ENCODE measurements at regions not wholly inside any gene's neighbourhood (a gene's known extent, or its start where the extent isn't known, plus 50 kb on each side); places are given as distances from the start of the nearest gene placed in this dataset.

DNA sequence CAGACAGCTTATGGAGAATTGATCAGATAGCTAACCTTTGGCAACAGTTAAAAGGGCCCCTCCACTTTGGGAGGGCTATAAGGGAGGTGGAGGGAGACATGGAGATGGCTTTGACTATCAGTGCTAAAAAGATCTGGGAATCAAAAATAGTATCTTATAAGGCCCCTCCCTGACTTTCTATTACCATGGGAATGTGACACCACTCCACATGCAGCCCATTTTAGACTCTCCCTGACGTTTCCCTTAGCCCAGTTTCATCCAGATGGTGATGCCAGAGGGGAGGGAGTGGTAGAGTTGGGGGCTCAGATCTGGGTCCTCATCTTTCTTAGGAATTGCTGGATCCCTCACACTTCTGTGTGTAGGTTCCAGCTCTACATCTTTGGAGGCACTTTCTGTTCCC lies 200.0 kb upstream of the DTNBP1 start:
- no peaks in the 10 kb centered on the region for H3K36me3 ChIP-seq (ENCODE audit: low read depth, low read length)
- ATAC-seq (no peak), DNase-seq (no peak)
- peaks cover 12% of the 10 kb centered on the region for H3K27me3 ChIP-seq (ENCODE audit: low read length)
- intact Hi-C loops (cut with micrococcal nuclease), result no loop called here
- no peaks in the 10 kb centered on the region for H4K20me1 ChIP-seq (ENCODE audit: low read length)
- TF ChIP-seq, protein P1, sequence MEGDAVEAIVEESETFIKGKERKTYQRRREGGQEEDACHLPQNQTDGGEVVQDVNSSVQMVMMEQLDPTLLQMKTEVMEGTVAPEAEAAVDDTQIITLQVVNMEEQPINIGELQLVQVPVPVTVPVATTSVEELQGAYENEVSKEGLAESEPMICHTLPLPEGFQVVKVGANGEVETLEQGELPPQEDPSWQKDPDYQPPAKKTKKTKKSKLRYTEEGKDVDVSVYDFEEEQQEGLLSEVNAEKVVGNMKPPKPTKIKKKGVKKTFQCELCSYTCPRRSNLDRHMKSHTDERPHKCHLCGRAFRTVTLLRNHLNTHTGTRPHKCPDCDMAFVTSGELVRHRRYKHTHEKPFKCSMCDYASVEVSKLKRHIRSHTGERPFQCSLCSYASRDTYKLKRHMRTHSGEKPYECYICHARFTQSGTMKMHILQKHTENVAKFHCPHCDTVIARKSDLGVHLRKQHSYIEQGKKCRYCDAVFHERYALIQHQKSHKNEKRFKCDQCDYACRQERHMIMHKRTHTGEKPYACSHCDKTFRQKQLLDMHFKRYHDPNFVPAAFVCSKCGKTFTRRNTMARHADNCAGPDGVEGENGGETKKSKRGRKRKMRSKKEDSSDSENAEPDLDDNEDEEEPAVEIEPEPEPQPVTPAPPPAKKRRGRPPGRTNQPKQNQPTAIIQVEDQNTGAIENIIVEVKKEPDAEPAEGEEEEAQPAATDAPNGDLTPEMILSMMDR (conservative IDR thresholded peaks at IDR 0.05; ENCODE audit: low read depth, low read length), result no peak
- TF ChIP-seq EZH2 (IDR thresholded peaks at IDR 0.05; ENCODE audit: low read length, unreplicated experiment) (no peak), EZH2phosphoT487 (IDR thresholded peaks at IDR 0.05; ENCODE audit: borderline replicate concordance, low read length) (no peak)
- POLR2A ChIA-PET (ENCODE audit: unreplicated experiment), result no interaction called here
- BruUV-seq (replicated peaks), result no TSS peak
- H3K9me3 ChIP-seq (ENCODE audit: low read length), result no peaks in the 10 kb centered on the region
- no peak overlapping the region for H3K9ac ChIP-seq (ENCODE audit: low read length)
- no peak overlapping the region for H3K4me3 ChIP-seq (ENCODE audit: low read length)
- no peak overlapping the region for H3K27ac ChIP-seq (ENCODE audit: low read length)
- CTCF ChIA-PET, result no interaction called here
- no peaks in the 10 kb centered on the region for H3K79me2 ChIP-seq (ENCODE audit: low read length)
- no peak overlapping the region for H2AFZ ChIP-seq (ENCODE audit: low read length)
- no peak overlapping the region for H3K4me2 ChIP-seq (ENCODE audit: low read length)
- H3K9me2 ChIP-seq (replicated peaks; ENCODE audit: low read length), result no peaks in the 10 kb centered on the region
- H3F3A ChIP-seq (ENCODE audit: low read length, unreplicated experiment), result no peaks in the 10 kb centered on the region
- no peaks in the 10 kb centered on the region for H3K4me1 ChIP-seq (ENCODE audit: insufficient read depth, low read length)

DNA sequence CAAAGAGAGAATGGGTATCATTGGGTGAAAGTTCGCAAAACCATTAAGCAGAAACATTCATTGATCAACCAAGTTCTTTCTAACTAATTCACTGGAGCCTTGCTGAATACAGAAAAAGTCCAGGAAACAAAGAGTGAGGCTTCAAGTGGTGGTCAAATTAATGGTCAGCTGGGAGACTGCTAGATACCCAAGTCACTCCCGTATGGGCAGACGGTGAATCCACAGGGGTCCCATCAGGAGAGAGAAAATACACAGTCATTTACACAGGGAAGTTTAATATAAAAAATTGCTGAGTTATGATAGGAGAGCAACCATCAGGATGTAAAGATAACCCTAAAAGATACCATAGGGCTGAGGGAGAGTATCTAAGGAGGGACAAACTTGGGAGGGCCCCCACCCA lies 198.7 kb upstream of the DTNBP1 start:
- H3K36me3 ChIP-seq (ENCODE audit: low read depth, low read length), result no peaks in the 10 kb centered on the region
- no TSS peak for BruUV-seq (replicated peaks)
- no peaks in the 10 kb centered on the region for H3K9me3 ChIP-seq (ENCODE audit: low read length)
- H2AFZ ChIP-seq (ENCODE audit: low read length), result no peak overlapping the region
- ATAC-seq (no peak), DNase-seq (no peak)
- no peaks in the 10 kb centered on the region for H3F3A ChIP-seq (ENCODE audit: low read length, unreplicated experiment)
- no peaks in the 10 kb centered on the region for H3K4me1 ChIP-seq (ENCODE audit: insufficient read depth, low read length)
- CTCF ChIA-PET, result no interaction called here
- H3K27me3 ChIP-seq (ENCODE audit: low read length), result peaks cover 12% of the 10 kb centered on the region
- TF ChIP-seq, protein P1 (conservative IDR thresholded peaks at IDR 0.05; ENCODE audit: low read depth, low read length), result no peak
- TF ChIP-seq EZH2 (IDR thresholded peaks at IDR 0.05; ENCODE audit: low read length, unreplicated experiment) (no peak), EZH2phosphoT487 (IDR thresholded peaks at IDR 0.05; ENCODE audit: borderline replicate concordance, low read length) (no peak)
- no peaks in the 10 kb centered on the region for H3K9me2 ChIP-seq (replicated peaks; ENCODE audit: low read length)
- H3K4me3 ChIP-seq (ENCODE audit: low read length), result no peak overlapping the region
- no peak overlapping the region for H3K27ac ChIP-seq (ENCODE audit: low read length)
- intact Hi-C loops (cut with micrococcal nuclease), result no loop called here
- H3K4me2 ChIP-seq (ENCODE audit: low read length), result no peak overlapping the region
- no peak overlapping the region for H3K9ac ChIP-seq (ENCODE audit: low read length)
- H4K20me1 ChIP-seq (ENCODE audit: low read length), result no peaks in the 10 kb centered on the region
- POLR2A ChIA-PET (ENCODE audit: unreplicated experiment), result no interaction called here
- no peaks in the 10 kb centered on the region for H3K79me2 ChIP-seq (ENCODE audit: low read length)

DNA sequence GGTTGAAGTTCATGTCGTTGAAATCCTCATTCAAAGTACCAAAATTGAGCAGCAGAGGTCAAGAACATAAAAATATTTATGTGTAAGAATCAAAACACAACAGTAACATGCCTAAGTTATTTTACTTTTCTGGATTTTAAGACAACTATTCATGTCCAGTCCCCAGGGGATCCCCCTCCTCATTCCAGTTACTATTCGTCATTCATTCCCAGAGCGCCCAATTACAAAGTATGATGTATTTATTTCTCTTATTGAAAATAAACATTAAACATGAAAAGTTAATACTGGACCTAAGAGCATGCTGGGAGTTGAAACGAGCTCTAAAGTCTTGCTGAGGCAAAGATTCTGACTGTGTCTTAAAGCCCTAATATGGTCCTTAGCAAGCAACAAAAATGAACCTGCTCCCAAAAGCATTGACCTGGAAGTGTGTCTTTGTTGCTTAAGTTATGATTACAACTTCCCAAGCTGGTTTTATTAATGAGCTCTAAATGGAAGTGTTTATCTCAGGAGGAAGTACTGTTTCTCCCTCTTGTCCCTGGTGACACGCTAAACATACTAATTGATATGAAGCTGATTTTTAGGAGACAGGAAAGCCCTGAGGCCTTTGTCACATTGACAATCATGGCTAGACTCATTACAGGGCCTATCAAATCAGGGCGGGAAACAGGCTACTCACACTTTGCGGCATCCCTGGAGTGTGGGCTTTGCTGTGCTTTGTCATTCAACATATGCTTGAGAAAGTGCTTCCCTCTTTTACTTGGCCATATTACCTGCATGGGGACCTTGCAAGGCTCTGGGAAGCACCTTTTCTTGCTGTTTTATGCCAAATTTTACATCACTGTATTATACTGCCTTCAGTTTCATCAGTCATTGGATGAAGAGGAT lies 192.2 kb upstream of the DTNBP1 start:
- no peak overlapping the region for H3K4me3 ChIP-seq (ENCODE audit: low read length)
- H3K9me3 ChIP-seq (ENCODE audit: low read length), result no peaks in the 10 kb centered on the region
- H3K4me2 ChIP-seq (ENCODE audit: low read length), result no peak overlapping the region
- H3K79me2 ChIP-seq (ENCODE audit: low read length), result no peaks in the 10 kb centered on the region
- CTCF ChIA-PET, result no interaction called here
- ATAC-seq, result no peak
- no peak overlapping the region for H2AFZ ChIP-seq (ENCODE audit: low read length)
- no peaks in the 10 kb centered on the region for H3K9me2 ChIP-seq (replicated peaks; ENCODE audit: low read length)
- no peaks in the 10 kb centered on the region for H4K20me1 ChIP-seq (ENCODE audit: low read length)
- H3F3A ChIP-seq (ENCODE audit: low read length, unreplicated experiment), result no peaks in the 10 kb centered on the region
- intact Hi-C loops (cut with micrococcal nuclease), result no loop called here
- POLR2A ChIA-PET (ENCODE audit: unreplicated experiment), result no interaction called here
- H3K9ac ChIP-seq (ENCODE audit: low read length), result no peak overlapping the region
- no TSS peak for BruUV-seq (replicated peaks)
- no peak for DNase-seq
- no peaks in the 10 kb centered on the region for H3K36me3 ChIP-seq (ENCODE audit: low read depth, low read length)
- no peaks in the 10 kb centered on the region for H3K4me1 ChIP-seq (ENCODE audit: insufficient read depth, low read length)
- peaks cover 12% of the 10 kb centered on the region for H3K27me3 ChIP-seq (ENCODE audit: low read length)
- TF ChIP-seq EZH2 (IDR thresholded peaks at IDR 0.05; ENCODE audit: low read length, unreplicated experiment), result no peak
- TF ChIP-seq EZH2phosphoT487 (IDR thresholded peaks at IDR 0.05; ENCODE audit: borderline replicate concordance, low read length), result no peak
- TF ChIP-seq, protein P1 (conservative IDR thresholded peaks at IDR 0.05; ENCODE audit: low read depth, low read length), result no peak
- H3K27ac ChIP-seq (ENCODE audit: low read length), result no peak overlapping the region
